ENCODE measurements at regions not wholly inside any gene's neighbourhood (a gene's known extent, or its start where the extent isn't known, plus 50 kb on each side); places are given as distances from the start of the nearest gene placed in this dataset.

DNA sequence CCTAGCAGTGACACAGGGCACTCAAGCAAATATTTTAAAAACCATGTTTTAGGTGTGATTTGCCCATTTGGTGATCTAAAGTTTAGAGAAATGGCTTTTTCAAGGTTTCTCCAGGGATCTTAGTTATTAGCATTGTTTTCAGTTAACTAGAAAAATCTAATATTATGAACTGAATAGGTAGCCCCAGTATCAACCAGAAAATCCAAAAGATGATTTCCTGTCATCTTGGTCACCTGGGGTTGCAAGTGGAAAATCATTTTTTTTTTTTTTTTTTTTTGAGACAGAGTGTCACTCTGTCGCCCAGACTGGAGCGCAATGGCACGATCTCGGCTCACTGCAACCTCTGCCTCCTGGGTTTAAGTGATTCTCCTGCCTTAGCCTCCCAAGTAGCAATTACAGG is 106.6 kb upstream of the FMN2 start:
- no peak for TF ChIP-seq EZH2 (IDR thresholded peaks at IDR 0.05; ENCODE audit: low read depth, low read length, severe bottlenecking)
- TF ChIP-seq TEAD4 (IDR thresholded peaks at IDR 0.05; ENCODE audit: low read depth, low read length): no peak
- TF ChIP-seq MAFK (IDR thresholded peaks at IDR 0.05; ENCODE audit: low read depth, low read length): no peak
- no peak for TF ChIP-seq KDM5A (IDR thresholded peaks at IDR 0.05; ENCODE audit: low read length)
- TF ChIP-seq RFX5 (IDR thresholded peaks at IDR 0.05; ENCODE audit: borderline replicate concordance, low read depth, low read length): no peak
- TF ChIP-seq CHD2 (IDR thresholded peaks at IDR 0.05; ENCODE audit: low read length): no peak
- TF ChIP-seq, protein P1, sequence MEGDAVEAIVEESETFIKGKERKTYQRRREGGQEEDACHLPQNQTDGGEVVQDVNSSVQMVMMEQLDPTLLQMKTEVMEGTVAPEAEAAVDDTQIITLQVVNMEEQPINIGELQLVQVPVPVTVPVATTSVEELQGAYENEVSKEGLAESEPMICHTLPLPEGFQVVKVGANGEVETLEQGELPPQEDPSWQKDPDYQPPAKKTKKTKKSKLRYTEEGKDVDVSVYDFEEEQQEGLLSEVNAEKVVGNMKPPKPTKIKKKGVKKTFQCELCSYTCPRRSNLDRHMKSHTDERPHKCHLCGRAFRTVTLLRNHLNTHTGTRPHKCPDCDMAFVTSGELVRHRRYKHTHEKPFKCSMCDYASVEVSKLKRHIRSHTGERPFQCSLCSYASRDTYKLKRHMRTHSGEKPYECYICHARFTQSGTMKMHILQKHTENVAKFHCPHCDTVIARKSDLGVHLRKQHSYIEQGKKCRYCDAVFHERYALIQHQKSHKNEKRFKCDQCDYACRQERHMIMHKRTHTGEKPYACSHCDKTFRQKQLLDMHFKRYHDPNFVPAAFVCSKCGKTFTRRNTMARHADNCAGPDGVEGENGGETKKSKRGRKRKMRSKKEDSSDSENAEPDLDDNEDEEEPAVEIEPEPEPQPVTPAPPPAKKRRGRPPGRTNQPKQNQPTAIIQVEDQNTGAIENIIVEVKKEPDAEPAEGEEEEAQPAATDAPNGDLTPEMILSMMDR (IDR thresholded peaks at IDR 0.05; ENCODE audit: control extremely low read depth in 1 of 3, insufficient read depth in 1 of 3, low read depth in 1 of 3, low read length in 3 of 3): no peak
- TF ChIP-seq HDAC2 (IDR thresholded peaks at IDR 0.05; ENCODE audit: borderline replicate concordance in 1 of 2, low read depth in 2 of 2, low read length in 2 of 2): no peak
- TF ChIP-seq SIN3A (conservative IDR thresholded peaks at IDR 0.05 in 1 of 2, IDR thresholded peaks at IDR 0.05 in 1 of 2; ENCODE audit: low read depth in 1 of 2, low read length in 2 of 2): no peak
- TF ChIP-seq SP1 (IDR thresholded peaks at IDR 0.05; ENCODE audit: low read depth, low read length): no peak

Data from H1 (cell line).